Uterus (tissue), 3 donors: ENCODE measurements at regions not wholly inside any gene's neighbourhood (a gene's known extent, or its start where the extent isn't known, plus 50 kb on each side); places are given as distances from the start of the nearest gene placed in this dataset.

ENCODE experiments used
- DNase-seq, 2 donors: peaks; one replicate each; pipeline ENCODE4 v3.0.0-alpha.2; 2019 to 2020
- H3K27ac ChIP-seq, 2 donors: fragments of 200-600 bp; sonication (generic); 1 replicate in 1 of 2; 2 replicates in 1 of 2; pipeline ENCODE4 v1.5.1; 2016 to 2018
- H3K27me3 ChIP-seq, 2 donors: fragments of 200-600 bp; sonication (generic); one replicate each; pipeline ENCODE4 v1.5.1; 2018 to 2019; ENCODE audit warnings: control low read depth in 1 of 2
- H3K36me3 ChIP-seq, 2 donors: fragments of 200-600 bp; sonication (generic); one replicate each; pipeline ENCODE4 v1.5.1; 2019; ENCODE audit warnings: control low read depth in 1 of 2
- H3K4me1 ChIP-seq, 2 donors: fragments of 200-600 bp; sonication (generic); one replicate each; pipeline ENCODE4 v1.5.1; 2018 to 2019; ENCODE audit warnings: control low read depth in 1 of 2
- H3K4me3 ChIP-seq, 2 donors: fragments of 200-600 bp; sonication (generic); 1 replicate in 1 of 2; 2 replicates in 1 of 2; pipeline ENCODE4 v1.5.1; 2018 to 2019; ENCODE audit warnings: mild to moderate bottlenecking in 1 of 2
- H3K9me3 ChIP-seq, 2 donors: fragments of 200-600 bp; sonication (generic); one replicate each; pipeline ENCODE4 v1.5.1; 2019; ENCODE audit warnings: control low read depth in 1 of 2
- CTCF ChIP-seq, 4 experiments: fragments of 200-600 bp in 2 of 4; fragments of 450-650 bp in 2 of 4; sonication (generic) in 2 of 4; IDR thresholded peaks; one replicate each; pipeline ENCODE4 v1.5.1; 2016 to 2019; ENCODE audit warnings: antibody characterized with exemption in 4 of 4, mild to moderate bottlenecking in 2 of 4, moderate library complexity in 1 of 4
- POLR2A ChIP-seq, 2 donors: fragments of 450-650 bp; IDR thresholded peaks; one replicate each; pipeline ENCODE4 v1.6.1; 2016; ENCODE audit warnings: antibody characterized with exemption in 2 of 2, mild to moderate bottlenecking in 1 of 2, moderate library complexity in 1 of 2
- intact Hi-C: fragments of 100-400 bp; cut with DNase I; formaldehyde crosslinking; loops from one replicate; pipeline ENCODE4 v1.15.1; 2023; ENCODE audit warnings: low total_unique reads
- donor health status: DM: yes; HTN: yes; CAD: no.

GRCh38 chr13:87894059-87894458 is 222.9 kb downstream of the SLITRK5 start:
- H3K36me3 ChIP-seq: no peaks in the 10 kb centered on the region
- no peaks in the 10 kb centered on the region for H3K27me3 ChIP-seq
- intact Hi-C loops: no loop called here
- no peak for TF ChIP-seq CTCF (IDR thresholded peaks at IDR 0.05)
- TF ChIP-seq POLR2A (IDR thresholded peaks at IDR 0.05): no peak
- DNase-seq: no peak
- no peaks in the 10 kb centered on the region for H3K4me1 ChIP-seq
- H3K27ac ChIP-seq: no peak overlapping the region
- H3K4me3 ChIP-seq: no peak overlapping the region
- no peaks in the 10 kb centered on the region for H3K9me3 ChIP-seq

- Histone ChIP-seq H3K9me3 (no peaks in the 10 kb centered on the region), H3K4me3 (no peak overlapping the region), H3K36me3 (no peaks in the 10 kb centered on the region), H3K4me1 (no peaks in the 10 kb centered on the region), H3K27me3 (no peaks in the 10 kb centered on the region), H3K27ac (no peak overlapping the region)
- intact Hi-C loops: no loop called here
- no peak for DNase-seq
- TF ChIP-seq POLR2A (IDR thresholded peaks at IDR 0.05) (no peak), CTCF (IDR thresholded peaks at IDR 0.05) (no peak)
Measured at GRCh38 chr13:87903553-87903952, 232.4 kb downstream of the SLITRK5 start.

GRCh38 chr13:87906411-87906810 is 235.2 kb downstream of the SLITRK5 start:
- intact Hi-C loops: no loop called here
- H3K4me3 ChIP-seq: no peak overlapping the region
- H3K4me1 ChIP-seq: no peaks in the 10 kb centered on the region
- no peaks in the 10 kb centered on the region for H3K36me3 ChIP-seq
- no peaks in the 10 kb centered on the region for H3K27me3 ChIP-seq
- H3K9me3 ChIP-seq: no peaks in the 10 kb centered on the region
- TF ChIP-seq POLR2A (IDR thresholded peaks at IDR 0.05) (no peak), CTCF (IDR thresholded peaks at IDR 0.05) (no peak)
- no peak for DNase-seq
- no peak overlapping the region for H3K27ac ChIP-seq

GRCh38 chr13:87907202-87907601 is 236.0 kb downstream of the SLITRK5 start:
- H3K4me3 ChIP-seq: no peak overlapping the region
- H3K27ac ChIP-seq: no peak overlapping the region
- H3K9me3 ChIP-seq: no peaks in the 10 kb centered on the region
- H3K4me1 ChIP-seq: no peaks in the 10 kb centered on the region
- intact Hi-C loops: no loop called here
- H3K27me3 ChIP-seq: no peaks in the 10 kb centered on the region
- H3K36me3 ChIP-seq: no peaks in the 10 kb centered on the region
- no peak for TF ChIP-seq POLR2A (IDR thresholded peaks at IDR 0.05)
- DNase-seq: no peak

GRCh38 chr13:87919956-87920355 is 248.8 kb downstream of the SLITRK5 start:
- Histone ChIP-seq H3K27me3 (no peaks in the 10 kb centered on the region), H3K36me3 (no peaks in the 10 kb centered on the region), H3K4me3 (no peak overlapping the region), H3K27ac (no peak overlapping the region), H3K4me1 (no peaks in the 10 kb centered on the region), H3K9me3 (no peaks in the 10 kb centered on the region)
- TF ChIP-seq CTCF (IDR thresholded peaks at IDR 0.05): no peak
- no peak for TF ChIP-seq POLR2A (IDR thresholded peaks at IDR 0.05)
- intact Hi-C loops: no loop called here
- DNase-seq: no peak

- TF ChIP-seq POLR2A (IDR thresholded peaks at IDR 0.05) (no peak), CTCF (IDR thresholded peaks at IDR 0.05) (no peak)
- H3K4me1 ChIP-seq: no peaks in the 10 kb centered on the region
- H3K36me3 ChIP-seq: no peaks in the 10 kb centered on the region
- no peaks in the 10 kb centered on the region for H3K9me3 ChIP-seq
- no peak overlapping the region for H3K27ac ChIP-seq
- H3K27me3 ChIP-seq: no peaks in the 10 kb centered on the region
- DNase-seq: no peak
- H3K4me3 ChIP-seq: no peak overlapping the region
- intact Hi-C loops: no loop called here
Measured at GRCh38 chr13:87923753-87924152, 252.6 kb downstream of the SLITRK5 start.
